Type B pancreatic cell (in vitro differentiated cells): ENCODE measurements at regions not wholly inside any gene's neighbourhood (a gene's known extent, or its start where the extent isn't known, plus 50 kb on each side); places are given as distances from the start of the nearest gene placed in this dataset.

ENCODE experiments used
- DNase-seq: peaks from one replicate; pipeline ENCODE4 v3.0.0; 2021; ENCODE audit warnings: mixed read lengths; ENCODE audit not compliant: unreplicated experiment; ENCODE audit errors: extremely low spot score
- H3K27ac Mint-ChIP-seq: 2 replicates; pipeline ENCODE4 v1.8.0; 2021; ENCODE audit warnings: mild to moderate bottlenecking, mixed read lengths
- H3K27me3 Mint-ChIP-seq: 2 replicates; pipeline ENCODE4 v1.8.0; 2021; ENCODE audit warnings: mixed read lengths
- H3K36me3 Mint-ChIP-seq: 2 replicates; pipeline ENCODE4 v1.8.0; 2021; ENCODE audit warnings: mixed read lengths
- H3K4me1 Mint-ChIP-seq: one replicate; pipeline ENCODE4 v1.8.0; 2021; ENCODE audit warnings: mixed read lengths; ENCODE audit not compliant: unreplicated experiment
- H3K4me3 Mint-ChIP-seq: 2 replicates; pipeline ENCODE4 v1.8.0; 2021; ENCODE audit warnings: mild to moderate bottlenecking, mixed read lengths
- H3K9me3 Mint-ChIP-seq: 2 replicates; pipeline ENCODE4 v1.8.0; 2021; ENCODE audit warnings: mixed read lengths
- TF ChIP-seq, protein P1 (sequence below): fragments of 200-600 bp; sonication (generic); conservative IDR thresholded peaks from 2 replicates; pipeline ENCODE4 v1.5.0; 2021; ENCODE audit warnings: antibody characterized with exemption, mild to moderate bottlenecking

- Mint-ChIP-seq H3K4me3 (no peak overlapping the region), H3K4me1 (no peaks in the 10 kb centered on the region), H3K36me3 (no peaks in the 10 kb centered on the region), H3K27ac (no peak overlapping the region), H3K27me3 (no peaks in the 10 kb centered on the region), H3K9me3 (peaks cover 14% of the 10 kb centered on the region)
- peak; percentile 52 for DNase-seq
- TF ChIP-seq, protein P1, sequence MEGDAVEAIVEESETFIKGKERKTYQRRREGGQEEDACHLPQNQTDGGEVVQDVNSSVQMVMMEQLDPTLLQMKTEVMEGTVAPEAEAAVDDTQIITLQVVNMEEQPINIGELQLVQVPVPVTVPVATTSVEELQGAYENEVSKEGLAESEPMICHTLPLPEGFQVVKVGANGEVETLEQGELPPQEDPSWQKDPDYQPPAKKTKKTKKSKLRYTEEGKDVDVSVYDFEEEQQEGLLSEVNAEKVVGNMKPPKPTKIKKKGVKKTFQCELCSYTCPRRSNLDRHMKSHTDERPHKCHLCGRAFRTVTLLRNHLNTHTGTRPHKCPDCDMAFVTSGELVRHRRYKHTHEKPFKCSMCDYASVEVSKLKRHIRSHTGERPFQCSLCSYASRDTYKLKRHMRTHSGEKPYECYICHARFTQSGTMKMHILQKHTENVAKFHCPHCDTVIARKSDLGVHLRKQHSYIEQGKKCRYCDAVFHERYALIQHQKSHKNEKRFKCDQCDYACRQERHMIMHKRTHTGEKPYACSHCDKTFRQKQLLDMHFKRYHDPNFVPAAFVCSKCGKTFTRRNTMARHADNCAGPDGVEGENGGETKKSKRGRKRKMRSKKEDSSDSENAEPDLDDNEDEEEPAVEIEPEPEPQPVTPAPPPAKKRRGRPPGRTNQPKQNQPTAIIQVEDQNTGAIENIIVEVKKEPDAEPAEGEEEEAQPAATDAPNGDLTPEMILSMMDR, result no peak
Observed at GRCh38 chr22:47423861-47424820, 661.7 kb downstream of the TBC1D22A start.

- no peak overlapping the region for H3K27ac Mint-ChIP-seq
- H3K4me1 Mint-ChIP-seq, result no peaks in the 10 kb centered on the region
- peak; percentile 36 for DNase-seq
- no peaks in the 10 kb centered on the region for H3K27me3 Mint-ChIP-seq
- H3K9me3 Mint-ChIP-seq, result peaks cover 16% of the 10 kb centered on the region
- TF ChIP-seq, protein P1, result no peak
- no peaks in the 10 kb centered on the region for H3K36me3 Mint-ChIP-seq
- H3K4me3 Mint-ChIP-seq, result no peak overlapping the region
Observed at GRCh38 chr22:47423266-47423665, 660.8 kb downstream of the TBC1D22A start.

- DNase-seq, result peak; percentile 50
- Mint-ChIP-seq H3K36me3 (no peaks in the 10 kb centered on the region), H3K4me1 (no peaks in the 10 kb centered on the region), H3K9me3 (peaks cover 19% of the 10 kb centered on the region), H3K27ac (no peak overlapping the region), H3K4me3 (no peak overlapping the region), H3K27me3 (no peaks in the 10 kb centered on the region)
- TF ChIP-seq, protein P1, result no peak
Observed at GRCh38 chr22:47422736-47423135, 660.3 kb downstream of the TBC1D22A start.

- Mint-ChIP-seq H3K4me1 (no peaks in the 10 kb centered on the region), H3K27ac (no peak overlapping the region), H3K9me3 (peaks cover 23% of the 10 kb centered on the region), H3K27me3 (no peaks in the 10 kb centered on the region), H3K36me3 (no peaks in the 10 kb centered on the region), H3K4me3 (no peak overlapping the region)
- peak; percentile 36 for DNase-seq
- TF ChIP-seq, protein P1, result no peak
Observed at GRCh38 chr22:47421846-47422245, 659.4 kb downstream of the TBC1D22A start.

DNA sequence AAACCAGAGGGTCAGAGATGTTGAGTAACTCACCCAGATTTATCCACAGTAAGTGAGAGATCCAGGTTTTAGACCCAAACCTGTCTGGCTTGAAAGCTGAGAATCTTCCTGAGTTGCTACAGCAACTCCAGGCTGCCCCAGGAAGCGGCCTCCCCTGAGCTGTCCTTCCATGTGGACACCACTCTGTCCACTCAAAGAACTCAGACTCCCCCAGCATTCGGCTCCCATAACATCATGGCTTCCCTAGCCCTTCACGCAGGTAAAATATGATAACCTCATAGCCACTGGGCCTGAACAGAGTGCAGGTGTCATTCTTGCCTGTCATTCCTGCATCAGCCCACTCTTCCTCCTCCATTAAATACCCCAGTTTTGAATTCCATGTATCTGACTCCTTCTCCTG is 657.8 kb downstream of the TBC1D22A start:
- DNase-seq, result peak; percentile 22
- Mint-ChIP-seq H3K4me3 (no peak overlapping the region), H3K27me3 (no peaks in the 10 kb centered on the region), H3K9me3 (peaks cover 24% of the 10 kb centered on the region), H3K4me1 (no peaks in the 10 kb centered on the region), H3K27ac (no peak overlapping the region), H3K36me3 (no peaks in the 10 kb centered on the region)
- TF ChIP-seq, protein P1, result no peak
